IPS-20b (cell line): ENCODE measurements at regions not wholly inside any gene's neighbourhood (a gene's known extent, or its start where the extent isn't known, plus 50 kb on each side); places are given as distances from the start of the nearest gene placed in this dataset.
"Not testable (repeated sequence)": the region's sequence is repeated elsewhere in the genome, so short reads cannot be mapped to it uniquely, and the experiment has no call there.

ENCODE experiments used
- H3K27ac ChIP-seq: one replicate; pipeline ENCODE4 v1.5.1; 2013; ENCODE audit warnings: low read length
- H3K27me3 ChIP-seq: 2 replicates; pipeline ENCODE4 v1.6.1; 2013; ENCODE audit warnings: mild to moderate bottlenecking, low read length, inconsistent platforms; ENCODE audit not compliant: insufficient read depth
- H3K36me3 ChIP-seq: 2 replicates; pipeline ENCODE4 v1.6.1; 2013; ENCODE audit warnings: low read depth, mild to moderate bottlenecking, inconsistent platforms, low read length, moderate library complexity; ENCODE audit not compliant: insufficient read depth
- H3K4me1 ChIP-seq: 2 replicates; pipeline ENCODE4 v1.6.1; 2013; ENCODE audit warnings: mild to moderate bottlenecking, control low read depth, inconsistent platforms, low read length, moderate library complexity; ENCODE audit not compliant: insufficient read depth
- H3K4me3 ChIP-seq: 2 replicates; pipeline ENCODE4 v1.5.1; 2013; ENCODE audit warnings: mild to moderate bottlenecking, low read length, inconsistent platforms
- H3K9ac ChIP-seq: 2 replicates; pipeline ENCODE4 v1.6.1; 2013; ENCODE audit warnings: low read depth, mild to moderate bottlenecking, inconsistent platforms, low read length, moderate library complexity
- H3K9me3 ChIP-seq: 2 replicates; pipeline ENCODE4 v1.6.1; 2013; ENCODE audit warnings: mild to moderate bottlenecking, low read depth, low read length, inconsistent platforms; ENCODE audit not compliant: insufficient read depth

- H3K4me3 ChIP-seq, result no peak overlapping the region
- H3K9ac ChIP-seq, result no peak overlapping the region
- H3K4me1 ChIP-seq, result peaks cover 16% of the 10 kb centered on the region; the same call in 1 of the 2 replicates
- no peaks in the 10 kb centered on the region for H3K36me3 ChIP-seq
- peaks cover 26% of the 10 kb centered on the region for H3K27me3 ChIP-seq
- no peaks in the 10 kb centered on the region for H3K9me3 ChIP-seq
- H3K27ac ChIP-seq, result no peak overlapping the region
These were observed 104.2 kb downstream of the ETS2 start for GRCh38 chr21:38909929-38910328.

- H3K9ac ChIP-seq, result no peak overlapping the region
- no peaks in the 10 kb centered on the region for H3K36me3 ChIP-seq
- peaks cover 9% of the 10 kb centered on the region; the same call in 1 of the 2 replicates for H3K4me1 ChIP-seq
- no peaks in the 10 kb centered on the region for H3K9me3 ChIP-seq
- H3K4me3 ChIP-seq, result no peak overlapping the region
- no peak overlapping the region for H3K27ac ChIP-seq
- H3K27me3 ChIP-seq, result peaks cover 26% of the 10 kb centered on the region
These were observed 103.4 kb downstream of the ETS2 start for GRCh38 chr21:38909109-38909508.

- Histone ChIP-seq H3K36me3 (no peaks in the 10 kb centered on the region), H3K9me3 (no peaks in the 10 kb centered on the region), H3K4me3 (no peak overlapping the region), H3K9ac (no peak overlapping the region), H3K27ac (no peak overlapping the region), H3K27me3 (peaks cover 26% of the 10 kb centered on the region), H3K4me1 (peaks cover 9% of the 10 kb centered on the region; the same call in 1 of the 2 replicates)
These were observed 102.8 kb downstream of the ETS2 start for GRCh38 chr21:38908537-38908936.

GRCh38 chr21:38905752-38906151 is 100.0 kb downstream of the ETS2 start:
- no peaks in the 10 kb centered on the region for H3K36me3 ChIP-seq
- H3K27me3 ChIP-seq, result peaks cover 4% of the 10 kb centered on the region
- peaks cover 5% of the 10 kb centered on the region; the same call in 1 of the 2 replicates for H3K4me1 ChIP-seq
- H3K9me3 ChIP-seq, result no peaks in the 10 kb centered on the region
- H3K27ac ChIP-seq, result no peak overlapping the region
- no peak overlapping the region for H3K4me3 ChIP-seq
- no peak overlapping the region for H3K9ac ChIP-seq

- Histone ChIP-seq H3K9me3 (no peaks in the 10 kb centered on the region), H3K36me3 (no peaks in the 10 kb centered on the region), H3K27me3 (peaks cover 4% of the 10 kb centered on the region), H3K4me1 (peaks cover 5% of the 10 kb centered on the region; the same call in 1 of the 2 replicates), H3K27ac (no peak overlapping the region), H3K4me3 (no peak overlapping the region), H3K9ac (no peak overlapping the region)
These were observed 99.6 kb downstream of the ETS2 start for GRCh38 chr21:38905328-38905727.

- H3K27ac ChIP-seq, result no peak overlapping the region
- no peak overlapping the region for H3K4me3 ChIP-seq
- no peaks in the 10 kb centered on the region for H3K9me3 ChIP-seq
- H3K4me1 ChIP-seq, result no peaks in the 10 kb centered on the region
- no peaks in the 10 kb centered on the region for H3K36me3 ChIP-seq
- no peak overlapping the region for H3K9ac ChIP-seq
- no peaks in the 10 kb centered on the region for H3K27me3 ChIP-seq
These were observed 98.0 kb downstream of the ETS2 start for GRCh38 chr21:38903690-38904139.

- Histone ChIP-seq H3K9me3 (no peaks in the 10 kb centered on the region), H3K27ac (no peak overlapping the region), H3K27me3 (no peaks in the 10 kb centered on the region), H3K4me3 (no peak overlapping the region), H3K9ac (no peak overlapping the region), H3K4me1 (no peaks in the 10 kb centered on the region), H3K36me3 (no peaks in the 10 kb centered on the region)
These were observed 97.1 kb downstream of the ETS2 start for GRCh38 chr21:38902608-38903445.

GRCh38 chr21:38900499-38900898 is 94.8 kb downstream of the ETS2 start:
- Histone ChIP-seq H3K9ac (no peak overlapping the region), H3K27ac (no peak overlapping the region), H3K27me3 (no peaks in the 10 kb centered on the region), H3K9me3 (no peaks in the 10 kb centered on the region), H3K4me3 (no peak overlapping the region), H3K4me1 (no peaks in the 10 kb centered on the region), H3K36me3 (no peaks in the 10 kb centered on the region)

GRCh38 chr21:38899985-38900384 is 94.3 kb downstream of the ETS2 start:
- H3K4me1 ChIP-seq, H3K4me3 ChIP-seq, H3K27me3 ChIP-seq, H3K9me3 ChIP-seq, H3K36me3 ChIP-seq, H3K27ac ChIP-seq, H3K9ac ChIP-seq: not testable (repeated sequence)

GRCh38 chr21:38899277-38899947 is 93.7 kb downstream of the ETS2 start:
- Histone ChIP-seq H3K36me3 (no peaks in the 10 kb centered on the region), H3K4me3 (no peak overlapping the region), H3K27ac (no peak overlapping the region), H3K9me3 (no peaks in the 10 kb centered on the region), H3K27me3 (no peaks in the 10 kb centered on the region), H3K9ac (no peak overlapping the region), H3K4me1 (no peaks in the 10 kb centered on the region)

- Histone ChIP-seq H3K27me3 (no peaks in the 10 kb centered on the region), H3K9ac (no peak overlapping the region), H3K4me3 (no peak overlapping the region), H3K27ac (no peak overlapping the region), H3K9me3 (no peaks in the 10 kb centered on the region), H3K4me1 (no peaks in the 10 kb centered on the region), H3K36me3 (no peaks in the 10 kb centered on the region)
These were observed 92.8 kb downstream of the ETS2 start for GRCh38 chr21:38898422-38899096.
